GM12891 (cell line): ENCODE measurements at regions not wholly inside any gene's neighbourhood (a gene's known extent, or its start where the extent isn't known, plus 50 kb on each side); places are given as distances from the start of the nearest gene placed in this dataset.
A peak's percentile ranks its signal among the peaks of the same experiment; 100 is the strongest.

Experiments used
- DNase-seq: peaks from one replicate; pipeline ENCODE4 v3.0.0; 2011; ENCODE audit warnings: low spot score; ENCODE audit not compliant: insufficient read length
- FAIRE-seq: peaks from 2 replicates; lab custom pipeline; 2011; peaks lifted over from hg19 to GRCh38; lab: Jason Lieb, UNC
- PAX5 ChIP-seq: IDR thresholded peaks from 2 replicates; pipeline ENCODE4 v1.6.1; 2011; ENCODE audit warnings: low read length, moderate library complexity, mild to moderate bottlenecking; ENCODE audit not compliant: insufficient read depth, severe bottlenecking
- POLR2A ChIP-seq: IDR thresholded peaks from 2 replicates; pipeline ENCODE4 v1.6.1; 2011; ENCODE audit warnings: low read depth, low read length, control low read depth
- POLR2AphosphoS5 ChIP-seq: IDR thresholded peaks from 2 replicates; pipeline ENCODE4 v1.6.1; 2011; ENCODE audit warnings: low read depth, low read length, control low read depth
- POU2F2 ChIP-seq: IDR thresholded peaks from 2 replicates; pipeline ENCODE4 v1.6.1; 2011; ENCODE audit warnings: low read depth, mild to moderate bottlenecking, control low read depth, low read length, moderate library complexity
- SPI1 ChIP-seq: IDR thresholded peaks from 2 replicates; pipeline ENCODE4 v1.6.1; 2011; ENCODE audit warnings: low read depth, low read length, control low read depth
- TAF1 ChIP-seq: IDR thresholded peaks from 2 replicates; pipeline ENCODE4 v1.6.1; 2011; ENCODE audit warnings: low read depth, low read length, control low read depth

DNA sequence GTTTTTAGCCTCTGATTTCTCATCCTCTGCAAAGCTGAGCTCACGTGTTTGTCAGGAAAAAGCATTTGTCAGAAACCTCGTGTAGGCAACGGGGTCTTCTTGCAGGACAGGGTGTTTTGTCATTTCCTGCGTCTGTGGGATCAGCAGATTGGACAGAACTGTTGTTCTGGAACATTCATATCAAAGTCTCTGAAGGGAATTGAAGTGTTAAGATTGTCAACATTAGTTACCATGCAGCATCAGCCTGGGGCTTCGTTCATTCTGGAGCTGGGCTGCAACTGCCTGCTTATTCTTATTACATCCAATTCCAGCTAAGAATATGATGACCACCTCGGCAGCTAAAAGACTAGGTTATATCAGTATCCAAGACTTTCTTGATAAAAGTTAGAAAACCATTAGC is 71.0 kb upstream of the RALGAPA2 start:
- DNase-seq (no peak), FAIRE-seq (no peak)
- TF ChIP-seq SPI1 (no peak), POLR2AphosphoS5 (no peak), POLR2A (no peak), POU2F2 (no peak), PAX5 (no peak), TAF1 (no peak)

DNA sequence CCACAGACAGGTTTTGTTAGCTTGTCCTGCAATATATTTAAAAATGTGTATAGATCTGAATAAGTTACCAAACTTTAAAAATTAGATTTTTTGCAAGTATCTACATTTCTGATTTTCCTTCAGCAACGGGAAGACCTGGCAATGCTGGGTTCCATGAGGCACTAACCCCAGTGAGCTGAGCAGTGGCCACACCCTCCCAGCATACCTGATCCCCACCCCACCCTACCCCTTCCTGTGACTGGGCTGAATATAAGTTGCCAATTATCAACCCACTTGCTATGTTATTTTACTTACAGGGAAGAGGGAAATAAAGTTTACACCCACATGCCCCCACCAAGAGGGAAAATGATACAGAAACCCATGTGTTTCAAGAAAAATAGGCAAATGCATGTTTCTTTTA is 70.3 kb upstream of the RALGAPA2 start:
- no peak for TF ChIP-seq SPI1
- TF ChIP-seq PAX5: no peak
- no peak for TF ChIP-seq POU2F2
- TF ChIP-seq POLR2A: no peak
- no peak for TF ChIP-seq POLR2AphosphoS5
- no peak for TF ChIP-seq TAF1
- FAIRE-seq (no peak), DNase-seq (no peak)

DNA sequence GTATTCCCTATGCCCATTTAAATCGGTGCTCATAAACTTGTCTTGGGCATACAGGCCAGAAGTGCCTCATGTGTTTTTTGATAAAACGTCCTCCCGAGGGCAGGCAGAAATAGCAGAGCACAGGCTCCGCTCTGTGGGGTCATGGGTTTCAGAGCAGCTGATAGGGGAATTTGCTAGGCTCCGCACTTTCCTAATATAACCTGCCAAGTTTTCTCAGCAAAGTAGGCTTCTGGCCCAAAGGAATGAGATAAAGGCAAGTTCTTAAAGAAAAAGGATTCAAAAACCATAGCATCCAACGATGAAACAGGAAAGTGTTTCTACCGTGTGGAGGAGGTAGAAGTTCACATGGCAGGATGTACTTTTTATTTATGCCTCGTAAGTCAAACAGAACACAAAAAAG is 69.8 kb upstream of the RALGAPA2 start:
- no peak for TF ChIP-seq POLR2AphosphoS5
- no peak for TF ChIP-seq POLR2A
- TF ChIP-seq TAF1: no peak
- no peak for TF ChIP-seq SPI1
- DNase-seq (no peak), FAIRE-seq (no peak)

DNA sequence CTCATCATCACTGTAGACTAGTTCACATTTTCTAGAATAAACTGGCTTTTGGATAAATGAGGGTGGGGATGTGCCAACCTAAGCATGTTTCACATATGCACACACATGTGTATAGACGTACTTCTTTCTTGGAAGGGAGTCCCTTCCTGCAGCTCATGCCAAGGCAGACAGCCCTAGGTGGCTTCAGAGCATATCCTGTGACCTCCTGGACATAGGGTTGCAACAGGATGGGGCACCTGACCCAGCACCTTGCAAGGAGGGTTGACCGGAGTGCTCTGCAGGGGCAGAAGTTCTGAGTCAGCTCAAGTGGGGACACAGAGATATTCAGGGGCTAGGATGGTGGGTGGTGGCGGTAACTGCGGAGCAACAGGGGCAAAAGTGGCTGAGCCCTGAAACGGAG is 68.6 kb upstream of the RALGAPA2 start:
- FAIRE-seq (no peak), DNase-seq (no peak)
- TF ChIP-seq SPI1: no peak
- no peak for TF ChIP-seq PAX5
- TF ChIP-seq TAF1: no peak
- no peak for TF ChIP-seq POLR2A
- no peak for TF ChIP-seq POU2F2
- TF ChIP-seq POLR2AphosphoS5: no peak

DNA sequence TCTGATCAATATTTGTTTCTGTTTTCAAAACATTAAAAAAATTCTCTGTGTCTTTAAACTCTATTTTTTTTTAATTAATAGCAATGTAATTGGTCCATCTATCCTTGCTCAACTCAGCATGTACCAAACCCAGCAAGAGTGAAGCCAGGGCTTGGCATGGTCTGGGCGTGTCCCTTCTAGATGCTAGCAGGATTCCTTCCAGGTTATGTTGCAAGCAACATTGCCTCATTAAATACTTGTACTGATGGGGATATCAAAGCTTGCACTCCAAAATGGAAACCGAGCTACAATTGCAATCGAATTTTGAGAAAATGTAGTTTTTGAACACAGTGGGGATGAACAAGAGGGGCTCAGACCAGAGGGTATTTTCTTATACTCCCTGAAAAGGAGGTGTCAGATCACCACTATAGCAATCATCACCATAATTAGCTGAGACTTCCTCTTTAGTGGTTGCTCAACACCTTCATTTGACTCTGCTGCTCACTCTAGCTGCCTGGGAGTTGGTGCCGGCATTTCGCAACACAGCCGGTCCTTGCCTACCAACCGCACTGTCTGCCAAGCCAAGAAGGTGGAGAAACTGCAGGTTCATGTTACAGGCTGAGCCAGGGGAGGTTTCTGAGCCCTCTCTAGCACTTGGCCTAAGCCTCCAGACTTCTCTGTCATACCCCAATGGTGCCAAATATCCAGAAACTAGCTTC is 67.8 kb upstream of the RALGAPA2 start:
- DNase-seq (peak; percentile 16), FAIRE-seq (peak; percentile 55)
- TF ChIP-seq PAX5 (no peak), SPI1 (peak; percentile 75)

DNA sequence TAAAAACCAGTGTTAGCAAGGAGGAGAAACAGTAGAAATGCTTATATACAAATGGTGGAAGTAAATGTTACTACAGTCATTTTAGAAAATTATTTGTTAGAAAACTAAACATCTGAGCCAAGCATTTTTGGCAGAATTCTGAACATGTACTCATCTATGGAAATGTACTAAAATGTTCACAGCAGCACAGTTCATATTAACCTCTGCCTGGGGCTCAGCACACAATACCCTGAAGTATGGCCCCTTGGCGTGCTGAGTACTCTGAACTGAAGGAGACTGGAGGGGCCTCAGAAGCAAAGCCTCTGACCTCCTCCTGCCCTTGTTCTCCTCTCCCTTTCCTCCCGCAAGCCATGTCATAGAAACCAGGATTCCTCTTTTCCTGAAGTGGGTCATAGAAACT is 66.2 kb upstream of the RALGAPA2 start:
- DNase-seq (no peak), FAIRE-seq (no peak)
- TF ChIP-seq TAF1 (no peak), PAX5 (no peak), POU2F2 (no peak), POLR2A (no peak), POLR2AphosphoS5 (no peak), SPI1 (no peak)

DNA sequence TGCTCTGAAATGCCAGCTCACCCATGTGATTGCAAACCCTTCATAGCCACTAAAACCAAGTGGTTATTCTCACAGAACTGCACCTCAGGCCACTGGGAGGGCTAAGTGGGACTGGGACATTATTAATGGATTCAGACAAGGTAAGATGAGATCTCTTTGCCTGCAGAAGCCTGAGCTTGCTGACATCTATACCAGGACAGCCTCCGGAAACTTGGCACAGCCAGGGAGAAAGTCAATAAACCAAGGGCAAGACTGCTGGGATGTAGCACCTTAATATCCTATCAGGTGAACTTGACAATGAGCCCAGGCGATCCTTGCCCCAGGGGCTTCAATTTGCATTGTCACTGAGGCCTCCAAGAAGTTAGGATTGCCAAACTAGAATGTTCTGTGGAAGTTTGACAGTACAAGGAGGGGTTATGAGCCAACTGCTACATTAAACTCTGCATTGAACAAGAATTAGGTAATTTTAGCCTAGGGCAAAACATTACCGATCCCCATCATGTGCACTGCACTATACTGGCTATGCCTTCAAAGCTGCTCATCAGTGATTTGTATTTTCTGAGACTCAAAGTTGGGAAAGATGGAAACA is 60.1 kb upstream of the RALGAPA2 start:
- TF ChIP-seq POU2F2 (no peak), PAX5 (no peak)
- DNase-seq (no peak), FAIRE-seq (no peak)

DNA sequence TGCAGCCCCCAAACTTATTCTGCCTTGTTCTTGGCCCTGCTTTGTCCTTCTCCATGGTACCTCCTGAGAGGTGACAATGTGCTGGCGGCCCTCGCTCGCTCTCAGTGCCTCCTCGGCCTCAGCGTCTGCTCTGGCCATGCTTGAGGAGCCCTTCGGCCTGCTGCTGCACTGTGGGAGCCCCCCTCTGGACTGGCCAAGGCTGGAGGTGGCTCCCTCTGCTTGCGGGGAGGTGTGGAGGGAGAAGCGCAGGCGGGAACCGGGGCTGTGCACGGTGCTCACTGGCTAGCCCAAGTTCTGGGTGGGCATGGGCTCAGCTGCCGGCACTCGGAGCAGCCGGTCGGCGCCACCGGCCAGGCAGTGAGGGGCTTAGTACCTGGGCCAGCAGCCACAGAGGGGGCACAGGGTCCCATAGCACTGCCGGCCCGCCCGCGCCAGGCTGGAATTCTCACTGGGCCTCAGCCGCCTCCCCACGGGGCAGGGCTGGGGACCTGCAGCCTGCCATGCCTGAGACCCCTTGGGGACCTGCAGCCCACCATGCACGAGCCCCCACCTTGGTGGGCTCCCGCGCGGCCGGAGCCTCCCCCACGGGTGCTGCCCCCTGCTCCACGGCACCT is 55.9 kb upstream of the RALGAPA2 start:
- no peak for TF ChIP-seq PAX5
- no peak for TF ChIP-seq POLR2A
- TF ChIP-seq POU2F2: no peak
- no peak for TF ChIP-seq SPI1
- no peak for TF ChIP-seq TAF1
- no peak for TF ChIP-seq POLR2AphosphoS5
- FAIRE-seq (no peak), DNase-seq (no peak)

DNA sequence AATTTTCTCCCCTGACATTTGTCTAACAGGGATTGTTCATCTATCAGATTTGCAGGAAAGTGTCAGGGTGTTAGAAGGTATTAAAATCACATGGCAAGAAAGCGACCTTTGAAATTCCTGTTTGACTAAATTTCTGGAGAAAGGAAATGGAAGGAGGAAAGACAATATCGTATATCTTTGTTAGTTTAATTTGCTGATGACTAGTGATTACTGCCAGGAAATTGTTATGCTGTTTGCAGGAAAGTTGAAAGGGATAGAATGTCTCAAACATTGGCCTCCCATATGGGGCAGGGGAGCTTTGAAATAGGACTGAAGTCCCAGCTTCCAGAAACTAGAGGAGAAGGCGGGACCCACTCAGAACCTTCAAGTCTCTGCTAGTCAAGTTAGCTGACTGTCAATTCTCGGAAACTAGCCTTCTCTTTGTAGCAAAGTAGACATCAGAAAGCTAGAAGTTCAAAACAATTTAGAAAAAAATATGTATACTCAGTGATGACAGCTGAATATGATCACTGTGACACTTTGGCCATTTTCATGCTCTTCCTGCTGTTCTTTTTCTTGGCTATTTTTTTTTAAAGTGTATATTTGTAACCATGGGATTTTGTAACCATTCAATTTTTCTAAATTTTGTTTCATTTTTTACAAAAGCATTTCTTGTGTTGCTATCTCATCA is 53.4 kb upstream of the RALGAPA2 start:
- DNase-seq (no peak), FAIRE-seq (no peak)

More for the DNA sequence above, 53.4 kb upstream of the RALGAPA2 start:
- TF ChIP-seq SPI1: no peak
- no peak for TF ChIP-seq POLR2A
- no peak for TF ChIP-seq POU2F2
- no peak for TF ChIP-seq TAF1
- TF ChIP-seq PAX5: no peak
- TF ChIP-seq POLR2AphosphoS5: no peak
